Panc1 (cell line): ENCODE measurements at regions not wholly inside any gene's neighbourhood (a gene's known extent, or its start where the extent isn't known, plus 50 kb on each side); places are given as distances from the start of the nearest gene placed in this dataset.

Experiments used
- POLR2AphosphoS5 ChIP-seq: IDR thresholded peaks from 2 replicates; pipeline ENCODE4 v1.6.1; 2012; ENCODE audit warnings: mild to moderate bottlenecking, low read depth, low read length, moderate library complexity
- SIN3A ChIP-seq: IDR thresholded peaks from 2 replicates; pipeline ENCODE4 v1.6.1; 2012; ENCODE audit warnings: low read depth, mild to moderate bottlenecking, low read length, moderate library complexity, borderline replicate concordance; ENCODE audit not compliant: insufficient read depth
- TF ChIP-seq, protein P1 (sequence below): fragments of 450-650 bp; IDR thresholded peaks from 2 replicates; pipeline ENCODE4 v1.5.1; 2017; ENCODE audit warnings: mild to moderate bottlenecking
- TF ChIP-seq, protein P2 (sequence below), 2 experiments: IDR thresholded peaks; 2 replicates each; pipeline ENCODE4 v1.6.1; 2011 to 2012; ENCODE audit warnings: low read depth in 2 of 2, control low read depth in 1 of 2, low read length in 1 of 2, mild to moderate bottlenecking in 1 of 2, moderate library complexity in 1 of 2; ENCODE audit not compliant: insufficient read depth in 1 of 2

DNA sequence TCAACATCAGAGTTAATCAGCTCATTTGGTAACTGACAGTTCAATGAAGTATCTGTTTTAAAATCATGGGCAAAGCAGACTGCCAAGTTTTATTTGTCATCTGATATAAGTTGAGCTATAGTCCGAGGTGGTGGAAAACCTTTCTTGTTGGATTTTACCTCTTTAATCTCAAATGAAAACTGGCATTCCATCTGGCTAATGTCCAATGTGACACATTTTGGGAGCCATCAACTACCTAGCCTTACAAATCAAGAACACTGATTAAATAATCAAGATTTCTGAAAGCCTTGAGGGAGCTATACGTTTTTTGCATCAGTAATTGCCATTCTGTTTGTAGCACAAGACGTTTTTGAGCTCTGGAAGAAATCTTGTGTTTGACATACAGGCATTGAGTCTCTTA, 1380.5 kb upstream of the WWC1 start:
- TF ChIP-seq, protein P1, sequence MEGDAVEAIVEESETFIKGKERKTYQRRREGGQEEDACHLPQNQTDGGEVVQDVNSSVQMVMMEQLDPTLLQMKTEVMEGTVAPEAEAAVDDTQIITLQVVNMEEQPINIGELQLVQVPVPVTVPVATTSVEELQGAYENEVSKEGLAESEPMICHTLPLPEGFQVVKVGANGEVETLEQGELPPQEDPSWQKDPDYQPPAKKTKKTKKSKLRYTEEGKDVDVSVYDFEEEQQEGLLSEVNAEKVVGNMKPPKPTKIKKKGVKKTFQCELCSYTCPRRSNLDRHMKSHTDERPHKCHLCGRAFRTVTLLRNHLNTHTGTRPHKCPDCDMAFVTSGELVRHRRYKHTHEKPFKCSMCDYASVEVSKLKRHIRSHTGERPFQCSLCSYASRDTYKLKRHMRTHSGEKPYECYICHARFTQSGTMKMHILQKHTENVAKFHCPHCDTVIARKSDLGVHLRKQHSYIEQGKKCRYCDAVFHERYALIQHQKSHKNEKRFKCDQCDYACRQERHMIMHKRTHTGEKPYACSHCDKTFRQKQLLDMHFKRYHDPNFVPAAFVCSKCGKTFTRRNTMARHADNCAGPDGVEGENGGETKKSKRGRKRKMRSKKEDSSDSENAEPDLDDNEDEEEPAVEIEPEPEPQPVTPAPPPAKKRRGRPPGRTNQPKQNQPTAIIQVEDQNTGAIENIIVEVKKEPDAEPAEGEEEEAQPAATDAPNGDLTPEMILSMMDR: no peak
- TF ChIP-seq SIN3A (no peak), POLR2AphosphoS5 (no peak)
- TF ChIP-seq, protein P2, sequence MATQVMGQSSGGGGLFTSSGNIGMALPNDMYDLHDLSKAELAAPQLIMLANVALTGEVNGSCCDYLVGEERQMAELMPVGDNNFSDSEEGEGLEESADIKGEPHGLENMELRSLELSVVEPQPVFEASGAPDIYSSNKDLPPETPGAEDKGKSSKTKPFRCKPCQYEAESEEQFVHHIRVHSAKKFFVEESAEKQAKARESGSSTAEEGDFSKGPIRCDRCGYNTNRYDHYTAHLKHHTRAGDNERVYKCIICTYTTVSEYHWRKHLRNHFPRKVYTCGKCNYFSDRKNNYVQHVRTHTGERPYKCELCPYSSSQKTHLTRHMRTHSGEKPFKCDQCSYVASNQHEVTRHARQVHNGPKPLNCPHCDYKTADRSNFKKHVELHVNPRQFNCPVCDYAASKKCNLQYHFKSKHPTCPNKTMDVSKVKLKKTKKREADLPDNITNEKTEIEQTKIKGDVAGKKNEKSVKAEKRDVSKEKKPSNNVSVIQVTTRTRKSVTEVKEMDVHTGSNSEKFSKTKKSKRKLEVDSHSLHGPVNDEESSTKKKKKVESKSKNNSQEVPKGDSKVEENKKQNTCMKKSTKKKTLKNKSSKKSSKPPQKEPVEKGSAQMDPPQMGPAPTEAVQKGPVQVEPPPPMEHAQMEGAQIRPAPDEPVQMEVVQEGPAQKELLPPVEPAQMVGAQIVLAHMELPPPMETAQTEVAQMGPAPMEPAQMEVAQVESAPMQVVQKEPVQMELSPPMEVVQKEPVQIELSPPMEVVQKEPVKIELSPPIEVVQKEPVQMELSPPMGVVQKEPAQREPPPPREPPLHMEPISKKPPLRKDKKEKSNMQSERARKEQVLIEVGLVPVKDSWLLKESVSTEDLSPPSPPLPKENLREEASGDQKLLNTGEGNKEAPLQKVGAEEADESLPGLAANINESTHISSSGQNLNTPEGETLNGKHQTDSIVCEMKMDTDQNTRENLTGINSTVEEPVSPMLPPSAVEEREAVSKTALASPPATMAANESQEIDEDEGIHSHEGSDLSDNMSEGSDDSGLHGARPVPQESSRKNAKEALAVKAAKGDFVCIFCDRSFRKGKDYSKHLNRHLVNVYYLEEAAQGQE (IDR thresholded peaks at IDR 0.05; ENCODE audit: insufficient read depth in 1 of 2, low read depth in 2 of 2, low read length in 1 of 2): no peak
